ENCODE measurements at regions not wholly inside any gene's neighbourhood (a gene's known extent, or its start where the extent isn't known, plus 50 kb on each side); places are given as distances from the start of the nearest gene placed in this dataset.

GRCh38 chr6:100944644-100945043 is 63.5 kb upstream of the ASCC3 start:
- DNase-seq: no peak

GRCh38 chr6:100946021-100946540 is 65.0 kb upstream of the ASCC3 start:
- no peak for DNase-seq

- DNase-seq: no peak
Observed at GRCh38 chr6:100946711-100947110, 65.6 kb upstream of the ASCC3 start.

- DNase-seq: no peak
Observed at GRCh38 chr6:100948381-100949133, 67.4 kb upstream of the ASCC3 start.

GRCh38 chr6:100952006-100952405 is 70.9 kb upstream of the ASCC3 start:
- no peak for DNase-seq

DNA sequence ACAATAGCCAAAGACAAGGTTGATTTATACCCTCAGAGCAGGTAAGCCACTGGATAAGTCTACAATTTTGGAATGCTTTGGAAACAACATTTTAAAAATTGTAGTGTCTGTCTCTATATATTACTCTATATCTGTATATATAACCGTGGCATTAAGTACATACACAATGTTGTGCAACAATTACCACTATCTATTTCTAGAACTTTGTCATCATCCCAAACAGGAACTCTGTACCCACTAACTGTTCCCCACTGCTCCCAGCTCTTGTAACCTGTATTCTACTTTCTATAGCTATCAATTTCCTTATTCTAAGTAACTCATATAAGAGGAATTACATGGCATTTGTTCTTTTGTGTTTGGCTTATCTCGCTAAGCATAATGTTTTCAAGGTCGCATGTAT is 78.2 kb upstream of the ASCC3 start:
- DNase-seq: no peak

DNA sequence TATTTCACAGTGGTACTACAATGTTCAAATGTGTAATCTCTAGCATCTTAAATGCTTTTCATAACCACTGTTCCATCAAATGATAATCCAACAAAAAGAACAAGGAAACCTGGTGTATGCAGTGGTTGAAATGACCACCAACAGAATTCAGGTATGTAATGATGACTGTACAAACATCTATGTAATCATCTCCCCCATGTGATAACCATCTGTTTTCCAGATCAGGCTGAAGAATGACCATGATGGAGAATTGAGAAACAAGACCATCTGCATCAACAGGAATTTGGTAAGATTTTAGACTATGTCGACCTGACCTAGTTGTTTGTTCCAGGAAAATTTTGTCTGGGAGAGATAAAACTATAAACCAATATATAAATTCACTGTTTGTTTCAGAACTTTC is 81.3 kb upstream of the ASCC3 start:
- no peak for DNase-seq

GRCh38 chr6:100965067-100965466 is 83.9 kb upstream of the ASCC3 start:
- DNase-seq: no peak

GRCh38 chr6:100968949-100969348 is 87.8 kb upstream of the ASCC3 start:
- DNase-seq: no peak

- DNase-seq: no peak
Observed at GRCh38 chr6:100979267-100979666, 98.1 kb upstream of the ASCC3 start.

DNA sequence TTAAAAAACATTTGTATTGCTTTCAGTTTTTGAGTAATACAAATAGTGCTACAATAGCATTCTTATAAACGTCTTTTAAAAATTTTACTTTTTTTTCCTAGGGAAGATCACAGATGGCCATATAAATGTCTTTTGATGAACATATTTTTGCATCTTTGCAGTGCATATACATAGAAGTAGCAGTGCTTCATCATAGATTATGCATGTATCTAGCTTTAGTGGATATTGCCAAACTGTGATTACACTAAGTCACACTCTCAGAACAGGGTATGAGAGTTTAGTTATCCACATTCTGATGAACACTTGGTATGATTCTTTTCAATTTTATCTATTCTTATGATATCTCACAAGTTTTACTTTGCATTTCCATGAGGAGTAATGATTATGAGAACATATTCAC is 99.8 kb upstream of the ASCC3 start:
- no peak for DNase-seq

DNA sequence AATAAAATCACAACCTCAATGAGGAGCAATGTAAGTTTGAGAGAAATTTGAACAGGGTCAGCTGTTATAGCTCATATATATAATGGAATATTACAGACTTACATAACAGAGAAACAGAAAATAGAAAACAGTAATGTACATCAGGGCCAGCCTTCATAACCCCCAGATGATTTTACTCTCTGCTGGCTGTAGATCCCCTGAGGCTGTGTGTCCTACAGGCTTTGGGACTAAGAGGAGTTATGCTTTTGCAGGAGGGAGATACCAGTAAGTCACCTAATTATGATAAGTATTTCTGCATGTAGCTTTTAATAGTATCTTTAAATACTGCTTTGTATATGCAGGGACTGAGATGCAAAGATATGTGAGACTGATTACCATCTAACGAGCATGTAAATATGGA is 105.8 kb upstream of the ASCC3 start:
- DNase-seq: no peak

- no peak for DNase-seq
Observed at GRCh38 chr6:100987556-100987955, 106.4 kb upstream of the ASCC3 start.

GRCh38 chr6:100988391-100988984 is 107.4 kb upstream of the ASCC3 start:
- no peak for DNase-seq

DNA sequence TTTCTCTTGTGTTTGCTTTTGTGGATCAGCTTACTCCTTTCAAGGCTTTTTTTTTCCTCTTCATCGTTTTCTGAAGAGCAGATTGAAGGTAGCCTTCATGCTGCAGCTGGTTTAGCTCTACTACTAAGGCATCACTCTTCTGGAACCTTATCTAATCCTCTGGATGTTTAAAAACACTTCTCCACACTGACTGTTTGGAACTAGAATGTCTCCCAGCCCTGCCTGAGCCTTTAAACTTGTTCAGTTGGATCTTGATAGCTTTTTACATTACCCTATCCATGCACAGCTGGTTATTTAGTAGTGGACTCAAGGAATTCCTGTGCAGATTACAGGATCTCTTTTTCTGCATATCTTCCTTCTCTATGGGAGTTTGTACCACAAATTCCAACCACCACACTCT is 108.9 kb upstream of the ASCC3 start:
- DNase-seq: no peak

DNA sequence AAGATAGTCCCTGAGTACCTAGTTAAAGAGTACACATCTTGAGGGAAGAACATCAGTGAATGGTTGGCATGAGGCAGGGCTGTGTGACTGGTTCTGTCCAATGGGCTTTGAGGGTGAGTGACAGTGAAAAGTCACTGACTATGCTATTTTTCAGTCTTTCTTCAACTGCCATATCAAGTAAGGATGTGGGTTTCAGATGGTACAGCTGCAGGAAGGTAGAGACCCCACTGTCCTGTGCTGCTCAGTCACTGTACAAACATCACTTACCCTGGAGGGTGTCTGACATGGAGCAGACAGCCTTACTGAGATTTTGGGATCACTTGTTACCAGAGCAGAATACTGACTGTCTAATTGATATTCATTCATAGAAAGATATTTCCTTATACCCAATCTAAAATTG is 115.3 kb upstream of the ASCC3 start:
- DNase-seq: no peak

GRCh38 chr6:100998111-100998510 is 117.0 kb upstream of the ASCC3 start:
- DNase-seq: no peak

DNA sequence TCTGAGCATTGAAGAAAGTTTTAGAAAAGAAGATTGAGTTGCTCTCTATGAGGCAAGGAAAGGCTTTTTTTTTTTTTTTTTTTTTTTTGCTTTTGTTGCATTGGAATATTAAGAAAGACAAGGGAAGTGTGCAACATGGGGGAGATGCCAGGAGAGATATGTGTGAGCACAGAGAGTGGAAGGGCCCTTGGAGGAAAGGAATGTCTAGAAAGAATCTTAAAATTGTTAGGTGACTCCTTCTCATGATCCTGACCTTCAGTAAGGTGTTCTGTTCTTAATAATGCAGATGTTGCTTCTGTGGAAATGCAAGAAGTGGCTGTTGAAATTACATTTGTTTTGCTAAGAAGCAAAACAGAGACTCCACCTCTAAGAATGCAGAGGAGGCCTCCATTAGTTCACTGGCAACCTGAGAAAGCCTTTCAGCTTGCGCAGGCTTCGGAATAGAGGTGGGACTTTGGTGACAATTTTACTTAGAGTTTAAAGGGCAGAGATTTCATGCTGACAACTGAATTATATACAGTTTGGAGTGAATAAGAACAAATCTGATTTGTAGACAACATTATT is 118.0 kb upstream of the ASCC3 start:
- DNase-seq: no peak

- no peak for DNase-seq
Observed at GRCh38 chr6:101000341-101000740, 119.2 kb upstream of the ASCC3 start.

DNA sequence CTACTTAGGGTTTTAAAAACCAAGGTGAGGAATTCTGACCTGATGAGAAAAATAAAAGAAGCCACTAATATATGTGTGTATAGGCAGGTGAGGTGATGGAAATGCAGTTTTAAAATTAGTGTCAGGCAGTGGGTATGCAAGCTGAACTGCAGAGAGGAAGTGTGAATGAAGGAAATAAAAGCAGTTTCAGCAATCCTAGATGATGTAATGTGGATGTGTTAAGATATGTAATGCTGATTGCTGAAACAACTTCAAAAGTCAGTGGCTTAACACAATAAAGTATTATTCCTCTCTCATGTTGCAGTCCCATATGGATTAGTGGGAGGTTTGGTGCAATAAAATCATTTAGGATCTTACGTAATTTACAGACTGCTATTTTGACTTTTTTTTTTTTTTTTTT is 119.9 kb upstream of the ASCC3 start:
- no peak for DNase-seq

GRCh38 chr6:101001607-101002006 is 120.5 kb upstream of the ASCC3 start:
- no peak for DNase-seq

DNA sequence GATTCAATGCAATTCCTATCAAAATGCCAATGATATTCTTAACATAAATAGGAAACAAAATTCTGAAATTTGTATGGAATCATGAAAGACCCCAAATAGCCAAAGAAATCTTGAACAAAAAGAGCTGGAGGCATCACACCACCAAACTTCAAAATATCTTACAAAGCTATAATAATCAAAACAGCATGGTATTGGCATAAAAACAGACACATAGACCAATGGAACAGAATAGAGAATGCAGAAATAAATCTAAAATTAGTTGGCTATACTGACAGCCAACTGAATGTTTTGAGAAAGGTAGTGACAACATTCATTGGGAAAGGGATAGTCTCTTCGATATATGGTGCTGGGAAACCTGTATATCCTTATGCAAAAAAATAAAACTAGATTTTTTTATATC is 121.9 kb upstream of the ASCC3 start:
- no peak for DNase-seq

- DNase-seq: peak; percentile 6
Observed at GRCh38 chr6:101011186-101011585, 130.1 kb upstream of the ASCC3 start.

DNA sequence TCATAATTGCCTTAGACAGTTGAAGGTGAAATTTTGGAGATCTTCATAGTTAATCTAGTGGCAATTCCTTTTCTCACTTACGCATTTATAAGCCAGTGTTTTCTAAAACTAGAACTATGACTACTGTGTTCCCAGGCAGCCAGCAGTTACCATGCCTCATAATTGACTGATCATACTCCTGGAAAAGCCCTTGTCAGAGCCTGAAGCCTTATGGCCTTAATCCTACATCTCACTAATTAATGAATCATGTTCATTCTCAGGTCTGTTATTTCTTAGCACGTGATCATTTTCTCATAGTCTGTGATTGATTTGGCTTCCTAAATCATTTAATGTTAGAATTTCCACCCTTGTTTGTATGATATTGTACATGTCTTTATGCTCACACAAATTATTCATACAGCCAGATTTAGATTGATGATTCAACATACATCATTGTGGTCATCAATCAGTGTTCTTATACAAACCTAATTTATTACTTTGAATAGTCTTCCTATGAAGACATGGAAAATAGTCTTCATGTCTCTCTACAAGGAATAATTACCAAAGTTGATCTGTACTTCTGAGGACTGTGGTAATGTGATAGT is 132.6 kb upstream of the ASCC3 start:
- DNase-seq: no peak

Data from NCI-H1105 (cell line).